ENCODE measurements at regions not wholly inside any gene's neighbourhood (a gene's known extent, or its start where the extent isn't known, plus 50 kb on each side); places are given as distances from the start of the nearest gene placed in this dataset.
"Not testable (repeated sequence)": the region's sequence is repeated elsewhere in the genome, so short reads cannot be mapped to it uniquely, and the experiment has no call there.

DNA sequence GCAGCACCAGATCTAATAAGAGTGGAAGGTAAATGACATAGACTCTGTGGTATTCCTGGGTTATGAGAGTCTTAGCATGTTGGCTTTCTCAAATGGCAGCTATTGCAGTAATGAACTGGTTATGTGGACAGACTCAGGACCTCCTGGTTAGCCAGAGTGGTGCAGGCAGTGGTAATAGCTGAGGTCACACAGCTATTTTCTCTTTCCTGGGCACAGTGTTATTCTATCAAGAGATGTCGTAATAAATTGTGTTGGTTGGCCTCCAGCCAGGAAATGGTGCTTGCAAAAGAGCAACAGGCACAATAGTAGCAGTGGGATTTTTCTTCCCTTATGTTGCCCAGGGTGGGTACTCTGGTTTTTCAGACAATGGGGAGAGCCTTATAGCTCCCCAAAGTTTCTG, 279.2 kb upstream of the FGF16 start:
- DNase-seq: no peak

DNA sequence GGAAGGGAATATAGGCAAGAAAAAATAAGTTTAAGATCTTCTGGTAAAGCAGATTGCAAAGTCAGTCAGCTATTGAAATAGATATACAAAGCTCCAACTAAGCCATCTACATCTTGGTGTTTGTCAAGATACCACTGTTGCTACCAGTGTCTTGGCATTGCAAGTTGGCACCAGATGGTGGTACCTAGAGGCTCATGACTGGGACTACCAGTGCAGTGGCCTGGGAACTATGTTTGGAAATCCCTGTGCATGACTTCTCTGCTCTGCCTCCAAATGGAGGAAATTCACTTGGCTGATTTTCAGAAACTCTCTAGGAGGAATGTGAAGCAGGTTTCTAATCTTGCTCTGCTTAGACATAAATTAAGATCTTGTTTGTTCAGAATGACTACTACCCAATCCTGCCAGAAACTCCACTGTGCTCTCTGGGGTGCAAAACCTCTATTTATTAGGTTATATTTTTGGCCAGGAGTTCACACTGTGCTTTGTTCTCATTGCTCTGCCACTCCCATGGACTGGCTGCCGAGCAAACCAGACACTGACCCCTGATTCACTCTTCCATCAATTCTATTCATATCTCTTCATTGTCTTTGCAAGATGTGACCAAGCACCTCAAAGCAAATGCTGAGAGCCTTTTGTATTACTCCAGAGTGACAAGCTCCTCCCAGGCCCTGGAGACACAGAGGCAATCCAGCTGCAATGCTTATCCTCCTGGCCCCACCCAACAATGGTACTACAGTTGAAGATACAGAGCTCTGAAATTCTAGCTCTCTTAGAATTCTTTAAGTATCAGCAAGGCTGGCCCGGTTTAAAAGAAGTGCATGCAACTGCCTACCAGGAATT, 272.3 kb upstream of the FGF16 start:
- DNase-seq: no peak

GRCh38 chrX:77200663-77201062, 246.5 kb upstream of the FGF16 start:
- no peak for DNase-seq

- no peak for DNase-seq
These were observed 224.1 kb upstream of the FGF16 start for GRCh38 chrX:77223046-77223445.

GRCh38 chrX:77264490-77264889, 182.7 kb upstream of the FGF16 start:
- no peak for DNase-seq

- no peak for DNase-seq
These were observed 171.8 kb upstream of the FGF16 start for GRCh38 chrX:77275392-77275791.

- no peak for DNase-seq
These were observed 170.4 kb upstream of the FGF16 start for GRCh38 chrX:77276742-77277141.

DNA sequence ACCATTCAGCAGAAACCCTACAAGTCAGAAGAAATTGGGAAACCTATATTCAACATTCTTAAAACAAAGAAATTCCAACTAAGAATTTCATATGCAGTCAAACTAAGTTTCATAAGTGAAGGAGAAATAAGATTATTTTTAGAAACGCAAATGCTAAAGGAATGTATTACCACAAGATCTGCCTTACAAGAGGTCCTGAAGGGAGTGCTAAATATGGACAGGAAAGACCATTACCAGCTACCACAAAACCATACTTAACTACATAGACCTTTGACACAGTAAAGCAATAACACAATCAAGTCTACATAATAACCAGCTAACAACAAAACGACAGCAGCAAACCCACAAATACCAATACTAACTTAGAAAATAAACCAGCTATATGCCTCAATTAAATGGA, 169.3 kb upstream of the FGF16 start:
- no peak for DNase-seq

- not testable (repeated sequence) for DNase-seq
These were observed 167.8 kb upstream of the FGF16 start for GRCh38 chrX:77279373-77279772.

DNA sequence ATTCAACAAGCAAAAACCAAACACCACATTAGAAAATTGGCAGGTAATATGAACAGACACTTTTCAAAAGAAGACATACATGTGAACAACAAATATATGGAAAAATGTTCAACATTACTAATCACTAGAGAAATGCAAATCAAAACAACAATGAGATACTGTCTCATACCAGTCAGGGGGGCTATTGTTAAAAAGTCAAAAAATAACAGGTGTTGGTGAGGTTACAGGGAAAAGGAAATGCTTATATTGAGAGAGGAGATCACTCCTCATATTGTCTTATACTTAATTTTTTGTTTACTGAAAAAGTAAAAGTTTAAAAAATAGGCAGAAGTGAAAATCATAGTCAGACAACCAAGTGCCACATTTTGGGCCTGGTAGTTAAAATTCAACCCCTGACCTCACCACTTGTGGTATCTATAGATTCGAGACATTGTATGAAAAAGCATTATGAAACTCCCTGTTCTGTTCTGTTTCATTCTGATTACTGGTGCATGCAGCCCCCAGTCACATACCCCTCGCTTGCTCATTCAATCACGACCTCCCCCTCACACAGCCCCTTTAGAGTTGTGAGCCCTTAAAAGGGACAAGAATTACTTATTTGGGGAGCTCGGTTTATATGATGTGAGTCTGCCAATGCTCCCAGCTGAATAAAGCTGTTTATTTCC, 153.7 kb upstream of the FGF16 start:
- no peak for DNase-seq

DNA sequence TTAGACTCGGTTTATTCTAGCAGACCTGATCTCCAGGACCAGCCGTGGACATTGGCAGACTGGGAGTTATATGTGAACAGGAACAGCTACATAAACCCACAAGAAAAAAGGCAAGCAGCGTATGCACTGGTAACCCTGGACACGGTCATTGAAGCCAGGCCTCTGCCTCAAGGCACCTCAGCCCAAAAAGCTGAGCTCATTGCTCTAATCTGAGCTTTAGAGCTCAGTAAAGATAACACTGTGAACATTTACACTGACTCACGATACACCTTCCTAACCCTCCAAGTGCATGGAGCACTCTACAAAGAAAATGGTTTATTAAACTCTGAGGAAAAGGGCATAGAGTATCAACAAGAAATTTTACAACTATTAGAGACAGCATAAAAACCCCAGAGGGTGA, 148.9 kb upstream of the FGF16 start:
- no peak for DNase-seq

DNA sequence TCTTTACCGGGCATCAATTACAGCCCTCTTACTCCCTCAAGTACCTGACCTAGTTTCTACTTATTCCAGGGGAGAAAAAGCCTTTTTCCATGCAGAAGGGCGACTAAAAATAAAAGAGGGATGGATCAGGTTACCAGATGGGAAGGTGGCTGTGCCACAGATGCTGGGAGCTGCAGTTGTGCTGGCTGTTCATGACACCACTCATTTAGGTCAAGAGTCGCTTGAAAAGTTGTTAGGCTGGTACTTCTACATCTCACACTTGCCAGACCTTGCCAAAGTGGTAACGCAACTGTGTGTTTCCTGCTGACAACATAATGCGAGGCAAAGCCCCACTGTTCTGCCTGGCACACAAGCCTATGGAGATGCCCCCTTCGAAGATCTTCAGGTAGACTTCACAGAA, 148.4 kb upstream of the FGF16 start:
- DNase-seq: no peak

DNA sequence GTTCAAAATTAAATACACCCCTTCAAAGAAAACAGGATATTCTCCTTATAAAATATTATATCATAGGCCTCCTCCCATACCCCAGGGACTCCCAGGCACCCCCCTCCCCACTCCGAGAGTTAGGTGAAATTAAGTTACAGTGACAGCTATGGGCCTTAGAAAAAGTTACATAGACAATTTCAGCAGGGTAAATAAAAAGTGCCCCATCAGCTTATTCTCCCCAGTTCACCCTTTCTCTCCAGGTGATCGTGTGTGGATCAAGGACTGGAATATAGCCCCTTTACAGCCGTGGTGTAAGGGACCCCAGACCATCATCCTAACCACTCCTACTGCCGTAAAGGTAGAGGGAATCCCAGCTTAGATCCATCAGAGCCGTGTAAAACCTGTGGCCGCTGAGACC, 147.6 kb upstream of the FGF16 start:
- no peak for DNase-seq

DNA sequence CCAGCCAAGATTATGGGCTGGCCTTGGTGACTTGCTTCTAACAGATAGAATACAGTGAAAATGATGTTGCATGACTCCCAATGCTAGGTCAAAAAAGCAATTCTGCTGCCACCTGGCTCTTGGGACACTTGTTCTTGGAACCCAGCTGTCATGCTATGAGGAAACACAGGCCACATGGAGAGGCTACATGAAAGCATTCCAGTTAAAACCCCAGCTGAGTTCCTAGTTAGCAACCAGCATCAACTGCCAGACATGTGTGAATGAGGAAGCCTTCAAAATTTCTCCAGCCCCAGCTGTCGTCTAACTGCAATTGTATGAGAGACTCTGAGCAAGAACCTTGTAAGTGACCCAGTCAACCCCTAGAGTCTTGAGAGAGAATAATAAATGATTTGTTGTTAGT, 105.2 kb upstream of the FGF16 start:
- DNase-seq: no peak

DNA sequence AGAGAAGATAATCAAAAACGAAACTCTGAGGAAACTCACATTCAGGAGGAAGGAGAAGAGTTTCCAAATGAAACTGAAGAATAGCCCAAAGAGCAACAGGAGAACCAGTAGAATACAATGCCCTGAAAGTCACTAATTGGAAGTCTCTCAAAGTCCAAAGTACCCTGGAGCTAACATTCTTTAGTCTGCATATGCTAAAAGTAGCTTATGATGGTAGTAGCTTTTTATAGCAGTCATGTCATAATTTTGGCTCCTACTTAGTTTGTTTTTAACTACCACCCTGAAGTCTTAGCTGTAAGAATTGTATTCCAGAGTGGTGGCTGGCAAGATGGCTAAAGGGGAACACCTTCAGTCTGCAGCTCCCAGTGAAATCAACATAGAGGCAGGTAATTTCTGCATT, 100.3 kb upstream of the FGF16 start:
- DNase-seq: no peak

DNA sequence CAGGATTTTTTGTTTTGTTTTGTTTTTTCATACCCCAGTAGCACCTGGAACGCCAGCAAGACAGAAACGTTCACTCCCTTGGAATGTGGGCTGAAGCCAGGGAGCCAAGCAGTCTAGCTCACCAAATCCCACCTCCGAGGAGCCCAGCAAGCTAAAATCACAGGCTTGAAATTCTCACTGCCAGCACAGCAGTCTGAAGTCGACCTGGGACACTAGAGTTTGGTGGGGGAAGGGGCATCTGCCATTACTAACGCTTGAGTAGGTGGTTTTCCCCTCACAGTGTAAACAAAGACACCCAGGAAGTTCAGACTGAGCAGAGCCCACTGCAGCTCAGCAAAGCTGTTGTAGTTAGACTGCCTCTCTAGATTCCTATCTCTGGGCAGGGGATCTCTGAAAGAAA, 99.6 kb upstream of the FGF16 start:
- DNase-seq: no peak

DNA sequence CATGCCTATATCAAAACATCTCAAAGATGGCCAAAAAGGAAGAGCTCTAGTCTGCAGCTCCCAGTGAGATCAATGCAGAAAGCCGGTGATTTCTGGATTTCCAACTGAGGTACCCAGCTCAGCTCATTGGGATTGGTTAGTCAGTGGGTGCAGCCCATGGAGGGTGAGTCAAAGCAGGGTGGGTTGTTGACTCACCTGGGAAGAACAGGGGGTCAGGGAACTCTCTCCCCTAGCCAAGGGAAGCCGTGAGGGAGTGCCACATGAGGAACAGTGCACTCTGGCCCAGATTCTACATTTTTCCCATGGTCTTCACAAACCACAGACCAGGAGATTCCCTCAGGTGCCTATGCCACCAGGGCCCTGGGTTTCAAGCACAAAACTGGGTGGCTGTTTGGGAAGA, 57.3 kb upstream of the FGF16 start:
- DNase-seq: no peak

- DNase-seq: not testable (repeated sequence)
These were observed 56.8 kb upstream of the FGF16 start for GRCh38 chrX:77390365-77390764.

GRCh38 chrX:77396781-77397180, 50.4 kb upstream of the FGF16 start:
- DNase-seq: no peak
